ENCODE measurements at regions not wholly inside any gene's neighbourhood (a gene's known extent, or its start where the extent isn't known, plus 50 kb on each side); places are given as distances from the start of the nearest gene placed in this dataset.

DNA sequence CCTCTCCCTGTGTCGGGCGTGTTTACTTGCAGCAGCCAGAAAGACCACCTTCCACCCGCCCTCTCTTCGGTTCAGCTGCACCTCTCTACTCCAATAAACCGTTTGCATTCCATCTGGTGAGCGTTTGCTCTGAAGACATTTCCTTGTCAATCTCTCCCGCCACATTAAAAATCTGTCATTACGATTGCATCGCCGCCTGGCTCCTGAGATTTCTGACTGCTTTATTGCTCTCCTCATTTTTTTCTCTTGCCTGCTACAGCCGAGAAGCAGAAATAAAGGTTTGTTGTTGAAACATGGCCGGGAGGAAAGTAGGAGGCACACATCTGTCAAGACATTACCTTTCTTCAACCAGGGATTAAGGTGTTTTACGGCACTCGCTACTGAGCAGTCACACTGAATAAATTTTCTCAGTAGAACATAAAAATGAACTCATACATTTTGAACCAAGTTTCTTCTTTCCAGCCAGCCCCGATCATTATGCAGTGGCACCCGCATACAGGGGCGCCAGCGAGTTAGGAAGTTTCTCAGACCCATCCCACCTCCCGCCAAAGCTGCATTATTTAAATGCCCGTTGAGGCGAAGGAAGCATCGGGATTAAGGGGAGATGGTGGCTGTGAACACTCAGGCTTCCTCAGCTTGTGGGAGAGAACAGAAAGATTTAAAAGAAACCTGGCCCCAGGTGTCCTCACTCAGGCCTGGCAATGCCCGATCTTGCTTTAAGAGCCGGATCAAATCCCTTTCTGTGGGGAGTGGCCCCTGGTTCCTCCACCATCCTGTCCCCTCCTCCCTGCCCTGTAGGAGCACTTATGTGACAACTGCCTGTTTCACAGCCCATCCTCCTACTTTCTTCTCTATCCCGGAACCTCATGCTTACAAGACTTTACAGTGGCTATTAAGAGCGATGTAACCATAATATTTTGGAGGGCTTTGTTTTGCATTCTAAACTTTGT, 1108.9 kb downstream of the BCL11B start:
- no peak for DNase-seq (ENCODE audit: low read depth)

GRCh38 chr14:98163873-98164272, 1108.1 kb downstream of the BCL11B start:
- no peak for DNase-seq (ENCODE audit: low read depth)

GRCh38 chr14:98165976-98166375, 1106.0 kb downstream of the BCL11B start:
- DNase-seq (ENCODE audit: low read depth) = no peak

GRCh38 chr14:98167275-98167674, 1104.7 kb downstream of the BCL11B start:
- DNase-seq (ENCODE audit: low read depth) = no peak

DNA sequence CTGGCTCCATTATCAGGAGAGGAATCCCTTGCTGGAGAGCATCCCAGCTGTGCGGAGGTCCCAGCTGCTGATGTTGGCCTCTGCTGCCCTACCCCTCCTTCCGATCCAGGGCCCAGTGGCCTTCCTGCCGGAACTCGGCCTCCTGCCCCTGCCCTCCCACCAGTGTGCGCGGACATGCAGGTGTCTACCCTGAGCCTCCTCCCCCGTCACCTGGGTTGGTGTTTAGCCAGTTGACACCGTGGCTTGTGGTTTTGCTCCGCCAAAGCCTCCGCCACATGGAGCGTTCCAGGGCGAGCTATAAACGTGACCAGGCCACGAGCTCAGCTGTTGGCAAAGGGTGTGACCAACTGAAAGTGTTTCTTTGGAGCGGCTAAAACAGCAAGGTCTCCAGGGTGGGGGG, 1104.3 kb downstream of the BCL11B start:
- DNase-seq (ENCODE audit: low read depth) = no peak

- no peak for DNase-seq (ENCODE audit: low read depth)
These were observed 1103.6 kb downstream of the BCL11B start for GRCh38 chr14:98168211-98168985.

GRCh38 chr14:98169170-98169587, 1102.8 kb downstream of the BCL11B start:
- DNase-seq (ENCODE audit: low read depth) = no peak

DNA sequence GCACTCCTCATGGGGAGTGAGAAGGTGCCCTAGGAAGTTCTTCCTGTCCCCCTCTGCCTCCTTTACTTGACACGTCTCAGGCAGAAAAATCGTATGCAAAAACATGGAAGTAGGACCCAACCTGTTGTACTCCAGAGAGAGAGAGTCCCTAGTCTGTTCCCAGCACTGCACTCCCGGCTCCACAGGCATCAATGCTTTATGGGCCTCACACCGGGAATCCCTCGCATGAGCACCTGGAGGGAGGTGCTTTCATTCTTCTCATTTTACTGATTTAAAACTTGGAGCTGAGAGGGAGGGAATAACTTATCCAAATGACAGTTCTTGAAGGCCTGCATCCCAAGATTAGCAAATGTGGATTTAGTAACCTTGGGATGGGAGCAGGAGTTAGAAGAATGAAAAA, 1101.4 kb downstream of the BCL11B start:
- no peak for DNase-seq (ENCODE audit: low read depth)

- DNase-seq (ENCODE audit: low read depth) = no peak
These were observed 1100.3 kb downstream of the BCL11B start for GRCh38 chr14:98171654-98172053.

- no peak for DNase-seq (ENCODE audit: low read depth)
These were observed 1099.7 kb downstream of the BCL11B start for GRCh38 chr14:98172243-98172778.

DNA sequence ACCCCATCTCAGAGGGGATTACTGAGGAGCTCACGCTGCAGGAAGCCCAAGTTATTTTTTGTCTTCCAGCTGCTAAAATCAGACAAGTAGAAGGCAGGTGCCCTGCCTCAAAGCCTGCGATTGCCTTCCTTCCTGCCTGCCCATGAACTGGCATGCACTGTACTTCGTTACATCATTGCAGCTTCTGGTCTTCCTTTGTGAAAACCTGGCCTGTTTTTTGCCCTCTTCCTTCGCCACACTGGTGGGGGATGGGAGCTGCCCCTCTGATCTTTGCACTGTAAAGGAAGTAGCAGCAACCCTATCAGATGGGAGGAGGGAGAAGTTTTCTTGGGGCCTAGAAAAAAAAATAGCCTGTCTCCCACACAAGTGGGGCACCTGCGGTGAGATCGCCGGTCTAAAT, 1098.7 kb downstream of the BCL11B start:
- DNase-seq (ENCODE audit: low read depth) = no peak

DNA sequence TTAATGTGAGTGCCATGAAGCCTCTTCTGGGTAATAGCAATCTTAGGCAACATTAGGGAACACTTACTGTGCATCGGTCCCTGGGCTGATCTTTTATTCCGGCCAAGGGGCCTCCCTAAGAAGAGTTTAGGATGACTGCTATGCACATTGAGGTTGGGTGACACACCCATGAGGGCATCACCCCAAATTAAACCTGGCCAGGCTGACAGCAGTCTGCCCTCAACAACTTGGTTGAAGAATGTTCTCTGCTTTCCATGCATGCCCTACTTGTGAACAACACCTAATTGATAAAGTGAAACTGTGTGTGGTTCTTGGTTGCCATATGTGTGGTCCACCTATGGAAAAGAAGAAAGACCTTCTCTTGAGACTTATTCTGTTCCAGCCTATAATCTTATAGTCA, 1098.0 kb downstream of the BCL11B start:
- DNase-seq (ENCODE audit: low read depth) = no peak

- no peak for DNase-seq (ENCODE audit: low read depth)
These were observed 1096.6 kb downstream of the BCL11B start for GRCh38 chr14:98175436-98175835.

- DNase-seq (ENCODE audit: low read depth) = no peak
These were observed 1096.1 kb downstream of the BCL11B start for GRCh38 chr14:98175881-98176280.

DNA sequence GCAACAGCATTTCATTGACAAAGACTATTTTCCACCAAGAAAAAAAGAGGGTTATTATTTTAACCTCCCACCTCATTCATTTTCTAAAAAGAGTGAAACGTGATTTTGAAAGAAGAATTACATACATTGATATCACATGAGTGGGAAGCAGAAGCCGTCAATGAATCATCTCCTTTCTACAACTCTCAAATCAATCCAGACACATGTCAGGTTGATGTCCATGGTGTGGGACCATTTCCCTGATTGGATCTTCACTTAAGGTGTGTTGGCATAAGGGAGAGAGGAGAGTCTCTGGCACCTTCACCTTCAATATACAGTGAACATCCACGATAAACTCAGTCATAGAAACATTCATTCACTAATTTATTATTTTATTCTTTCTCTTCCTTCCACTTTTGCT, 1095.1 kb downstream of the BCL11B start:
- no peak for DNase-seq (ENCODE audit: low read depth)

- DNase-seq (ENCODE audit: low read depth) = no peak
These were observed 1094.4 kb downstream of the BCL11B start for GRCh38 chr14:98177551-98177950.

GRCh38 chr14:98181241-98181640, 1090.8 kb downstream of the BCL11B start:
- DNase-seq (ENCODE audit: low read depth) = no peak

DNA sequence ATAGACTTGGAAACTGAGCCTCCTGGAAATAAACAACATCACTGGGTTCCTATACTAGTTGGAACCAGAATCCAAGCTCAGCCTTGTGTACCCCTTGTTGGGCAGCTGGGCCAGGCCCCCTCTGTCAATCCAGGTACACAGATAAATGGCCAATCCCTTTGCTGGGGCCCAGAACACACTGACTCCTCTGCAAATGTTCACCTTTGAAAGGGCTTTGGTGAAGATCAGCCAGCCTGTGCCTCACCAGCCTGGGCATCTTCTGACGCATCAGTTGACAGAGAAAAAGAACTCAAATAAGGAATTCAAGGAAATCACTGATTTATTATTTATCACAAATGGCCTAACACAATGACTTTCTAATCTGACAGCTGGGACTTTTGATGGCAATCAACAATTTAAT, 1090.2 kb downstream of the BCL11B start:
- no peak for DNase-seq (ENCODE audit: low read depth)

DNA sequence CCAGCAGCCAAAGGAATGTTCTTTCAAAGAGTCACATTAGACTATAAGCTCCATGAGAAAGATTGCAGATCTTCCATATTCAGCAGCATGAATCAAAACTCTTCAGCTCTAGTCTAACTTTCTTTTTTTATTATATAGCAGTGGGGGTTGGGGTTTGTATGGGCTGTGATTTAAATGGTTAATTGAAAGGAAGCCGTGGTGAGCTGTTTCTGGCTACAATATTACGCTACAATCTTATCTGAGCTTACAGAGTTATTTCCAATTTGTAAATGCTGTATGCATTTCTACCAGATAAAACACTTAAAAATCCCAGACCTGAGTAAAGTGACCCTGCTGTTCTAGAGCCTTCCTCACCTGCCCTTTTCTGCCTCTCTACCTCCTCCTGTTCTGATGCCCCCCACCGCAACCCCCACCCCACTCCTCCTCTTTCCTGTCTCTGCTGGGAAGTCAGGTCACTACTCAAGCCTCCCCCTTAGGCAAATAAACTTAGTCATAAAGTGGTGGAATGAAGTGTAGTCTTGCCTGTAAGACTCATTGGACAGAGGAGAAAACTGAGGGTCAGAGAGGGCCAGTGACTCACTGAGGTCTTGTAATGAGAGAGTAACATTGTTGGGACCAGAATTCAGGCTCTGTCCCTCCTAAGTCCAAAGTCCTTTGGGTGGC, 1089.5 kb downstream of the BCL11B start:
- peak; percentile 89 for DNase-seq (ENCODE audit: low read depth)

GRCh38 chr14:98183556-98183955, 1088.4 kb downstream of the BCL11B start:
- DNase-seq (ENCODE audit: low read depth) = no peak

DNA sequence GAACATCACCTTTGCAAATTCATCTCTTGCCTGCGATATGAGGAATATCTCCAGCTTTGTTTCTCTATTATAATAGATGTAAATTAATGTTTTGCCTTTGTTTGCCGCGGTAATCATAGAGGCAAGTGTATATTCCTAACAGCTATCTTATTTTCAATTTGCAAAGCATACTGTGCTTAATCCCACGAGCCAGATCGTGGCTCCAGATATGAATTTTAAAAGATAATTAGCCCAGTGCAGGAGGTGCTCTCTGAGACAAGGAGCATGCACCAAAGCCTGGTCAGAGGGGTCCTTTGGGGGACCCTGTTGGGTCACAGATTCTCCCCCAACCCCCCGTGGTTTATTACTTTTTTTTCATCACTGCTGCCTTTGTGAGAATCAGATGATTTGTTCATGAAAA, 1087.5 kb downstream of the BCL11B start:
- DNase-seq (ENCODE audit: low read depth) = no peak

- DNase-seq (ENCODE audit: low read depth) = peak; percentile 3
These were observed 1087.0 kb downstream of the BCL11B start for GRCh38 chr14:98185036-98185435.
